ENCODE measurements at regions not wholly inside any gene's neighbourhood (a gene's known extent, or its start where the extent isn't known, plus 50 kb on each side); places are given as distances from the start of the nearest gene placed in this dataset.

GRCh38 chrX:45320191-45320590, 119.5 kb upstream of the DIPK2B start:
- no peak overlapping the region for H3K4me3 ChIP-seq (ENCODE audit: low read depth, low read length)
- DNase-seq (ENCODE audit: low read depth): no peak
- no peak for TF ChIP-seq CTCF (IDR thresholded peaks at IDR 0.05; ENCODE audit: insufficient read depth, low read depth, low read length, missing control alignments)

GRCh38 chrX:45309801-45310200, 109.1 kb upstream of the DIPK2B start:
- no peak overlapping the region for H3K4me3 ChIP-seq (ENCODE audit: low read depth, low read length)
- no peak for DNase-seq (ENCODE audit: low read depth)
- TF ChIP-seq CTCF (IDR thresholded peaks at IDR 0.05; ENCODE audit: insufficient read depth, low read depth, low read length, missing control alignments): no peak

GRCh38 chrX:45309096-45309495, 108.4 kb upstream of the DIPK2B start:
- no peak overlapping the region for H3K4me3 ChIP-seq (ENCODE audit: low read depth, low read length)
- TF ChIP-seq CTCF (IDR thresholded peaks at IDR 0.05; ENCODE audit: insufficient read depth, low read depth, low read length, missing control alignments): no peak
- no peak for DNase-seq (ENCODE audit: low read depth)

- no peak for TF ChIP-seq CTCF (IDR thresholded peaks at IDR 0.05; ENCODE audit: insufficient read depth, low read depth, low read length, missing control alignments)
- H3K4me3 ChIP-seq (ENCODE audit: low read depth, low read length): no peak overlapping the region
- no peak for DNase-seq (ENCODE audit: low read depth)
Observed at GRCh38 chrX:45306794-45307193, 106.1 kb upstream of the DIPK2B start.

GRCh38 chrX:45300638-45301037, 100.0 kb upstream of the DIPK2B start:
- no peak for DNase-seq (ENCODE audit: low read depth)
- H3K4me3 ChIP-seq (ENCODE audit: low read depth, low read length): no peak overlapping the region
- no peak for TF ChIP-seq CTCF (IDR thresholded peaks at IDR 0.05; ENCODE audit: insufficient read depth, low read depth, low read length, missing control alignments)

- TF ChIP-seq CTCF (IDR thresholded peaks at IDR 0.05; ENCODE audit: insufficient read depth, low read depth, low read length, missing control alignments): no peak
- no peak for DNase-seq (ENCODE audit: low read depth)
- no peak overlapping the region for H3K4me3 ChIP-seq (ENCODE audit: low read depth, low read length)
Observed at GRCh38 chrX:45295259-45295986, 94.7 kb upstream of the DIPK2B start.

- no peak overlapping the region for H3K4me3 ChIP-seq (ENCODE audit: low read depth, low read length)
- no peak for DNase-seq (ENCODE audit: low read depth)
- no peak for TF ChIP-seq CTCF (IDR thresholded peaks at IDR 0.05; ENCODE audit: insufficient read depth, low read depth, low read length, missing control alignments)
Observed at GRCh38 chrX:45274576-45274975, 73.9 kb upstream of the DIPK2B start.
